Stimulated activated naive CD8-positive, alpha-beta T cell treated with anti-CD3 and anti-CD28 coated beads, Interleukin-15, amount 100 ng/mL, for 72 hours (primary cell): ENCODE measurements at regions not wholly inside any gene's neighbourhood (a gene's known extent, or its start where the extent isn't known, plus 50 kb on each side); places are given as distances from the start of the nearest gene placed in this dataset.
"Not testable (repeated sequence)": the region's sequence is repeated elsewhere in the genome, so short reads cannot be mapped to it uniquely, and the experiment has no call there.

Source experiments
- ATAC-seq: fragments of 150-1000 bp; cut with Tn5 transposase; 2 replicates; pipeline ENCODE4 v1.10.0; 2021; ENCODE audit warnings: mild to moderate bottlenecking, moderate library complexity
- DNase-seq, 2 donors: peaks; one replicate each; pipeline ENCODE4 v3.0.0; 2021 to 2022
- H3K27ac Mint-ChIP-seq, 2 donors: one replicate each; pipeline ENCODE4 v1.8.0; 2022; ENCODE audit warnings: mild to moderate bottlenecking in 2 of 2, mixed read lengths in 2 of 2, moderate library complexity in 2 of 2
- H3K27me3 Mint-ChIP-seq: one replicate; pipeline ENCODE4 v1.8.0; 2022; ENCODE audit warnings: mixed read lengths
- H3K4me1 Mint-ChIP-seq: one replicate; pipeline ENCODE4 v1.8.0; 2022; ENCODE audit warnings: mild to moderate bottlenecking, mixed read lengths
- H3K4me3 Mint-ChIP-seq, 2 donors: one replicate each; pipeline ENCODE4 v1.8.0; 2022; ENCODE audit warnings: mild to moderate bottlenecking in 2 of 2, mixed read lengths in 2 of 2, moderate library complexity in 1 of 2
- H3K9me3 Mint-ChIP-seq, 2 donors: one replicate each; pipeline ENCODE4 v1.8.0; 2022; ENCODE audit warnings: mixed read lengths in 2 of 2

DNA sequence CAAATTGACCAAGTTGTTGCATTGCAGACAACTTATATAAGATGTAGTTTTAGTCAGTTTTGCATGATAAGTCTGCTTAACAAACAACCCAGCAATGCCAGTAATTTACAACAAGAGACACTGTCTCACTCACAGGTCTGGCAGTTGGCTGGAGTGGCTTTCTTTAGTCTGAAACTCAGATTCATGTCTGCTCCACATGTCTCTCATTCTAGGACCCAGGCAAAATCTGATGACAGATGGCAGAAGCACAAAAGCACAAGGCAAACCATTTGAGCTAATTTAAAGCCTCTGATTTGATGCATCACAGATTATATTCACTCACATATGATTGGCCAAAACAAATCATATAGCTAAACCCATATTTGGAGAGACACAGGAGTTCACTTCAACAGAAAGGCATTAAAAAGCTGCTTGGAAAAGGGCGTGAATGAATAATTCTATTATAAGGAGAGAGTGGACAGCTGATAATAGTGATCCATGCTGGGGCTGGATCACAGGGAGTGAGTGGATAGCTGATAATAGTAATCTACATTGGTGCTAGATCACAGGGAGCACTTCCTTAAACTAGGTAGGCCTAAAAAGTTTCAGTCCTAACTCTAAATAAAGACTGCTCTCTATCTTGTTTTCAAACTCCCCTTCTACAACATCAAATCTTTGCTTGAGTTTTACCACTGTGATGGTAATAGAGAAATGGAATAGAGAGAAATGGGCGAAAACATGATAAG is 593.2 kb upstream of the ZNF804A start:
- no peak for ATAC-seq
- H3K4me1 Mint-ChIP-seq: no peaks in the 10 kb centered on the region

DNA sequence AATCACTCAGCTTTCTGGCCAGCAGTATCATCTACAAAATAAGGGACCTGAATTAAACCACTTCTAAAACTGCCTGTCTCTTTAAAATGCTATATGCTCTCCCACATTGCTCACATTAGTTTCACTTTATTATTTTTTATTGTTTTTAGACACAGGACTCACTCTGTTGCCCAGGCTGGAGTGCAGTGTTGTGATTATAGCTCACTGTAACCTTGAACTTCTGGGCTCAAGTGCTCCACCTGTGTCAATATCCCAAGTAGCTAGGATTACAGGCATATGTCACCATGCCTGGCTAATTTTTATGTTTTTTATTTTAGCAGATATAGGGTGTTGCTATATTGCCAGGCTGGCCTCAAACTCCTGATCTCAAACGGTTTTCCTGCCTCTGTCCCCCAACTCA is 591.3 kb upstream of the ZNF804A start:
- ATAC-seq (no peak), DNase-seq (no peak)
- no peaks in the 10 kb centered on the region for H3K9me3 Mint-ChIP-seq
- H3K4me3 Mint-ChIP-seq: no peak overlapping the region
- no peak overlapping the region for H3K27ac Mint-ChIP-seq
- H3K27me3 Mint-ChIP-seq: no peaks in the 10 kb centered on the region
- H3K4me1 Mint-ChIP-seq: no peaks in the 10 kb centered on the region

More for the DNA sequence above, 593.2 kb upstream of the ZNF804A start:
- DNase-seq: no peak
- H3K9me3 Mint-ChIP-seq: no peaks in the 10 kb centered on the region
- no peaks in the 10 kb centered on the region for H3K27me3 Mint-ChIP-seq
- no peak overlapping the region for H3K27ac Mint-ChIP-seq
- no peak overlapping the region for H3K4me3 Mint-ChIP-seq

DNA sequence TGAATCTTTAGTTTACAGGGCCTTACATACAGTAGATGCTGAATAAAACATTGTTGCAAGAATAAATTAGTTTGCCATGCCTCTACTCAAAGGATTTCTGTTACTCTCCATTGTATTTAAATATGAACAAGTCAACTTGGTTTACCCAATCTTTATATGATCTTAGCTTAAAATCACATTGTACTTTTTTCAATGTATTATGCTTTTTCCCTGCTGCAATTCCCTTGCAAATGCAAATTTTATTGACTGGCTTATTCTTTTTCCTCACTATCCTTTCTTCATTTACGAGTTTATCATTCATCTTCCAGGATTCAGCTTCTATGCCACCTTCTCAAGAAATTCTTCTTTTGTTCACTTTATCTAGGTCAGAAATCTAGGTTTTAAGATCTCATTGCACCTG is 571.4 kb upstream of the ZNF804A start:
- Mint-ChIP-seq H3K4me1 (no peaks in the 10 kb centered on the region), H3K27ac (no peak overlapping the region), H3K9me3 (peaks cover 6 to 11% of the 10 kb centered on the region in 2 donors), H3K27me3 (no peaks in the 10 kb centered on the region), H3K4me3 (no peak overlapping the region)
- no peak for DNase-seq
- no peak for ATAC-seq

DNA sequence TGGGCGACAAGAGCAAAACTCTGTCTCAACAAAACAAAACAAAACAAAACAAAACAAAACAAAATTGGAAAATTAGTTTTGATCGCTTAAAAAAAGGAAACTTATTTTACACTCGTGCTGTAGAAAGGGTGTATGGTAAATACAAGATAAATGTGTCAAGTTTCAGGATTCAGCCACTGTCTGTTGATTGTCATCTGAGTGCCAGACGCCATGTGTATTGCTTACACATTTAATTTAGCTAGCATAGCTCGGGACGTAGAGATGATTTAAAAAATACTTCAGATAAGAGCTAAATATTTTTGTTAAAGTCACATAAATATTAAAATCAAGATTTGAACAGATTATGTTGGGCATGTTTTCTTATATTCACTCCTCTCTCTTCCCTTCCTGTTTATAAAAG is 568.1 kb upstream of the ZNF804A start:
- DNase-seq: no peak
- ATAC-seq: no peak
- H3K4me1 Mint-ChIP-seq: no peaks in the 10 kb centered on the region
- no peaks in the 10 kb centered on the region for H3K27me3 Mint-ChIP-seq
- no peak overlapping the region for H3K4me3 Mint-ChIP-seq
- peaks cover 0 to 1% of the 10 kb centered on the region in 2 donors for H3K9me3 Mint-ChIP-seq
- no peak overlapping the region for H3K27ac Mint-ChIP-seq

DNA sequence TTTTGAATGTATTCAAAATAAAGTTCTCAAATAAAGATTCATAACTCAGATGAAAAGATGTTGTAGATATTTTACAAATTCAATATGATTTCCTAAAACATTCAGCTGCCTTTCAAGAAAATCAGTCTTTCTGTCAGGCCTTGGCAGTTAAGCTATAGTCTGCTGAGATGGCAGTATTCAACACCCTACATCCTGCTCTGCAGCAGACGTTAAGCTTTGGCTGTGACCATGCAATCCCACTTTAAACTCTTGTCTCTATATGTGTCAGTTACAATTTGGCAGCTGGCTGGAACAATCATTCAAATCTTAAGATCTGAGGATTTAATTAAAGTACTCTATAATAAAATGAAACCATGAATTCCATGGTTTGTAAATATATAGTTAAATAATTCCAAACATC is 567.3 kb upstream of the ZNF804A start:
- no peak overlapping the region for H3K4me3 Mint-ChIP-seq

DNA sequence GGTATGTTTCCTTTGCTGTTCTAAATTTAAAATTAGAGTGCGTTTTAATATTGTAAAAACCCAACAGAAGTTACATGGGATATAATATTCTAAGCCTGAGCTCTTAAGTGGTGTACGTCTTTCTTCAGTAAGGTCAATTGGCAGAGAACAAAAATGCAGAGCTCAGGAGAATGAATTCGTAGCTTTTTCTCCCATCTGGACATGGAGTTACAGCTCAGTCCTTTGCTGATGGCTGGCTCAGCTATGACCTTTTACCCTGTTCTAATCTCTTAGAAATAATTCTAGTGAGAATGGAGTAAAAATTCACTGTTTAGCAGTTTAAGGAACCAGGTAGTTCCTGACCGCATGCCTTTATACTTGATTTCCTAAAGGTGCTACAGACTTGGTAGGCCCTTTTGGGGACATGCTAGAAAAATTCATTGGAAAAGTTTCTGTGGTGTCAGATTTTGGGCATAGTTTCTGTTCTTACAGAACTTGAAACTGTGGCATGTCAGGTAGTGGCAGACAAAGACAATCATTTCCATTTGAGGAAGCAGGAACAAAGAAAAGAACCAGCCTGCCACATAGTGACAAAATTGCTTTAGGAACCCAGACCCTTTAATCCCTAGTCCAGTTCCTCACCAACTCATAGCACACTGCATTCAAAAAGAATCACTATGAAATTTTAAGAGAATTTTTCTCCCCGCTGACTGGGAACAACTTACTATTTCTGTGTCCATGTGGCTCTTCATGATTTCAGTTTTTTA is 566.8 kb upstream of the ZNF804A start:
- no peaks in the 10 kb centered on the region for H3K27me3 Mint-ChIP-seq
- no peak overlapping the region for H3K4me3 Mint-ChIP-seq
- DNase-seq: no peak
- no peak overlapping the region for H3K27ac Mint-ChIP-seq
- ATAC-seq: no peak
- H3K4me1 Mint-ChIP-seq: no peaks in the 10 kb centered on the region
- no peaks in the 10 kb centered on the region for H3K9me3 Mint-ChIP-seq

More for the DNA sequence above, 567.3 kb upstream of the ZNF804A start:
- DNase-seq (no peak), ATAC-seq (no peak)
- no peaks in the 10 kb centered on the region for H3K27me3 Mint-ChIP-seq
- H3K27ac Mint-ChIP-seq: no peak overlapping the region
- H3K9me3 Mint-ChIP-seq: no peaks in the 10 kb centered on the region
- no peaks in the 10 kb centered on the region for H3K4me1 Mint-ChIP-seq

DNA sequence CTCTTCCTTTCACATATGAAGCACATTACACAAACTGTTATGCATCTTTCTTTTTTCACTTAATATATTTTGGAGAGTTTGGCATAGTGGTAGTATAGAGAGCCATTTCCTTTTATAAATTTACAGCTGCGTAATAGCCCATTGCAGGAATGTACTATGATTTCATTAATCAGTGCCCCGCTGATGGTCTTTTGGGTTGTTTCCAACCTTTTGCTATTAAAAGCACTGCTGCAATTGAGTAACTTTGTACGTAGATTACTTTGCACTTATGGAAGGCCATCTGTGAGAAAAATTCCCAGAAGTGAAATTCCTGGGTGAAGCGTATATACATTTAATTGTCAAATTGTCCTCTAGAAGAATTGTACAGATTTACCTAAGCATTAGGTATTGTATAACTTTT is 565.3 kb upstream of the ZNF804A start:
- no peak for ATAC-seq
- no peaks in the 10 kb centered on the region for H3K9me3 Mint-ChIP-seq

DNA sequence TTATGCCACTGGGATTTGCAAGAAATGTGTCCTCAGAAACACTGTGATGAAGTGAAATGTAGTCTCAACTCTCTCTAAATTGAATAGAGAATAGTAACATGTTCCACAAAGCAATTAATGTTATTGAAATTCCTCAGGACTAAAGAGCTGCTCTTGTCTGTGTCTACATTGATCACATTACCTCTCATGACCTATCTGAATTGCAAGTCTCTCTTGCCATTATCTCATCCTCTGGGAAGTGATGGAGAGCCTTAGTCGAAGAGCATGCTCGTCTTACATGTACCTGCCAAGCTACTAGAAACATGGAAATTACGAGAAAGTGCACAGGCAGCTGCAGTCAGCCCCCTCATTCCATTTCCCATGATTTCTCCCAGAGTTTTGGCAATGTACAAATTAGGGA is 561.1 kb upstream of the ZNF804A start:
- H3K4me3 Mint-ChIP-seq: no peak overlapping the region
- H3K9me3 Mint-ChIP-seq: no peaks in the 10 kb centered on the region
- no peak overlapping the region for H3K27ac Mint-ChIP-seq
- no peak for DNase-seq
- H3K4me1 Mint-ChIP-seq: no peaks in the 10 kb centered on the region
- H3K27me3 Mint-ChIP-seq: no peaks in the 10 kb centered on the region
- no peak for ATAC-seq

More for the DNA sequence above, 565.3 kb upstream of the ZNF804A start:
- no peak overlapping the region for H3K4me3 Mint-ChIP-seq
- no peaks in the 10 kb centered on the region for H3K27me3 Mint-ChIP-seq
- H3K4me1 Mint-ChIP-seq: no peaks in the 10 kb centered on the region
- DNase-seq: no peak
- no peak overlapping the region for H3K27ac Mint-ChIP-seq

DNA sequence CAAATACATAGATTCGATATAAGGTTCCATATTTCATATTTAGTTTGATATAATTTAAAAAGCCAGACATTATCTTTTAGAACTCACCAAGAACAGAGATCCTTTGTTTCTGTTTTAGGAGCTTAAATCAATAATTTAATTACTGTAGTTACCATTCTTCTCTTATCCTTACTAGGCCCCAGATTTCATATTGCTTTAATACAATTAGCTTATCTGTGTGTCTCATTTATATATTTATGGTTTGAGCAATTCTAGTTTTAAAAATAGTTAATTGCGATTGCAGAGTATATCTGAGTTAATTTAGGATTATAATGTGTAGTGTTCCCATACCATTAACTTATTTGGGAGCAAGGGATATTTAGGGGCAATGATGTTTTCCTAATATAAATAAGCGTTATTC is 558.8 kb upstream of the ZNF804A start:
- no peaks in the 10 kb centered on the region for H3K27me3 Mint-ChIP-seq
- H3K4me3 Mint-ChIP-seq: no peak overlapping the region
- no peaks in the 10 kb centered on the region for H3K4me1 Mint-ChIP-seq
- no peaks in the 10 kb centered on the region for H3K9me3 Mint-ChIP-seq
- DNase-seq (no peak), ATAC-seq (no peak)
- H3K27ac Mint-ChIP-seq: no peak overlapping the region

DNA sequence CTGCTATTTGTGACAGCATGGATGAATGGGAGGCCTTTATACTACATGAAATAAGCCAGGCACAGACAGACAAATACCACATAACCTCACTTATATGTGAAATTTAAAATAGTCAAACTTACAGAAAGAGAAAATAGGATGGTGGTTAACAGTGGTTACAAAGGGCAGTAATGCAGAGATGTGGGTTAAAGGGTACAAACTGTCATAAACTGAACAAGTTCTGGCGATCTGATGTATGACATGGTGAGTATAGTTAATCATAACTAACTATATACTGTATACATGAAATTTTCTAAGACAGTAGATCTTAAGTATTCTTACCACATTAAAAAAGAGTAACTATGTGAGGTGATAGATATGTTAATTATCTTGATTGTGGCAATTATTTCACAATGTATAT is 558.1 kb upstream of the ZNF804A start:
- H3K4me3 Mint-ChIP-seq: no peak overlapping the region
- H3K9me3 Mint-ChIP-seq: no peaks in the 10 kb centered on the region
- no peaks in the 10 kb centered on the region for H3K4me1 Mint-ChIP-seq
- H3K27ac Mint-ChIP-seq: no peak overlapping the region
- ATAC-seq (no peak), DNase-seq (no peak)
- no peaks in the 10 kb centered on the region for H3K27me3 Mint-ChIP-seq

DNA sequence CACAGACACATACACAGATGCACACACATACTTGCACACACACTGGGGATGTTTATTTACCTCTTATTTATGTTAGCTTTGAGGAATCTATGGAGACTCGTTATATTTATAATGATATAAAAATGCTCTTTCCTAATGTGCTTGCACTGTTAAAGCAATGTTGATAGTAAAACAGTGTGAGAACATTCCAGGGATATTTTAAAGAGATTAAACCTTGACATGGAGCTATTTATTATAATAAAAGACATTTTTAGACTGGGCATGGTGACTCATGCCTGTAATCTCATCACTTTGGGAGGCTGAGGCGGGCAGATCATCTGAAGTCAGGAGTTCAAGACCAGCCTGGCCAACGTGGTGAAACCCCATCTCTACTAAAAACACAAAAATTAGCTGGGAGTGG is 557.3 kb upstream of the ZNF804A start:
- Mint-ChIP-seq H3K4me3 (no peak overlapping the region), H3K27me3 (no peaks in the 10 kb centered on the region), H3K4me1 (no peaks in the 10 kb centered on the region), H3K9me3 (no peaks in the 10 kb centered on the region), H3K27ac (no peak overlapping the region)
- ATAC-seq (no peak), DNase-seq (no peak)

DNA sequence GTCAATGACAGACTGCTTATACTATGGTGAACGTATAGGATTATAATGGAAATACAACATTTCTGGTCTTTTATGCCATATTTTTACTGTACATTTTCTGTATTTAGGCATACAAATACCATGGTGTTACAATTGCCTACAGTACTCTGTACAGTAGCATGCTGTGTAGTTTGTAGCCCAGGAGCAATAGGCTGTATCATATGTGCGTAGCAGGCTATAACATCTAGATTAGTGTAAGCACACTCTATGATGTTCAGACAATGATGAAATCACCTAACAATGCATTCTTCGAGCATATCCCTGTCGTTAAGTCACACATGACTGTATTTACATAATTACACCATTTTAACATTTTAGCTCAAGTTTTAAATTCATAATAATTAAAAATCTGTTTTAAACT is 556.6 kb upstream of the ZNF804A start:
- Mint-ChIP-seq H3K9me3 (no peaks in the 10 kb centered on the region), H3K27ac (no peak overlapping the region), H3K4me1 (no peaks in the 10 kb centered on the region), H3K4me3 (no peak overlapping the region), H3K27me3 (no peaks in the 10 kb centered on the region)
- ATAC-seq (no peak), DNase-seq (no peak)

DNA sequence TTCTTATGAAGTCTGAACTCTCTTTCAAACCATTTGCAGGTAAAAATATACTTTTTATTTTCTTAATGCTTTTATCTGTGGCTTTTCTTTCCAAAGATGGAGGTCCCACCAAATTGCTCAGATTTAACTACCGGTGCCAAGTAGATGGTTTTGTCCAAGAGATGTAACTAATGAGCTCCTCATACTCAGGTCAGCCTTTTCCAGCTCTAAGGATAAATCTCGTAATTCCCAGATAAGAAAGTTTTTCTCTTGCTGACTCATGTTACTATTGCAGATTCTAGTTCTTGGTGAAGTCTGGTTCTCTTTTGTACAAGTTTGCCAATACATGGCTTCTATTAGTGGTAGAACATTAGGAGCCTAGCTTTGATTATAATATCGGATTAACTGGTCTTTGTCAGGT is 550.8 kb upstream of the ZNF804A start:
- Mint-ChIP-seq H3K9me3 (peaks cover 0 to 5% of the 10 kb centered on the region in 2 donors), H3K4me1 (no peaks in the 10 kb centered on the region), H3K27ac (no peak overlapping the region), H3K4me3 (no peak overlapping the region), H3K27me3 (no peaks in the 10 kb centered on the region)
- ATAC-seq: no peak
- no peak for DNase-seq

DNA sequence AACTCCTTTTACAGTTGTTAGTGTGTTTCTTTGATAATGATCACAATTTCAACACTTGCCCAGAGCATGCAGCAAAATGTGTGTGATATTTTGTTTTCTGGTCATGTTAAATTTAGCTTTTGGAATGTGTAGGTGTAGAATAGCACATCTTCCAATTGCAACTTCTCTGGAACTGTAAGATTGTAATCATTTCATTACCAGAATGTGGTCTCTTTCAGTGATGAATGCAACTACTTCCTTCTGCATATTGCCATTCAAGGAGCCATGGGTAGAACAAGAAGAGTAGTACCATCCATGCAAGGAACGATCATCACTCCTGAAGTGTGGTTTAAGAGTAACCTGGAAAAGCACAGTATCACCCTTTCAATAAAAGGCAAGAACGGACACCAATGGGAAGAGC is 548.8 kb upstream of the ZNF804A start:
- no peaks in the 10 kb centered on the region for H3K4me1 Mint-ChIP-seq
- no peak for ATAC-seq
- H3K4me3 Mint-ChIP-seq: no peak overlapping the region
- no peaks in the 10 kb centered on the region for H3K27me3 Mint-ChIP-seq
- no peak overlapping the region for H3K27ac Mint-ChIP-seq
- H3K9me3 Mint-ChIP-seq: peaks cover 0 to 5% of the 10 kb centered on the region in 2 donors
- DNase-seq: no peak

DNA sequence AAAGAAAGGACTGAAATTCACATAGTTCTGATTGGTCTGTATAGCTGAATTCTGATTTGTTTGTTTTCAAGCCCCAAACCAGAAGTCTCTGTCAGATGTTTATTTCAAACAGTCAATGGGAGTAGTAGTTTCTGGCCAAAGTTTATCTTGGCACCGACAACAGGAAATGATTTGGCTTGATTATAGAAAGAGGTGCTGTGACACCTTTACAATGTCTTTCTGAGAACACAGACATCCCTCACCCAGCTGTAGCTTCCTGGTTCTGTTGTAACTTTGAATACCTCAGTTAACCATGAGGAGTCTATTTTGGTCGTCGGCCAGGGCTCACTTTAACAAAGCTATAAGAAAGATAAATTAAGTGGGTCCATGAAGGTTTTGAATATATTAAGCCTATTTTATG is 545.0 kb upstream of the ZNF804A start:
- H3K27me3 Mint-ChIP-seq: no peaks in the 10 kb centered on the region
- H3K4me3 Mint-ChIP-seq: no peak overlapping the region
- DNase-seq: no peak
- no peak overlapping the region for H3K27ac Mint-ChIP-seq
- no peak for ATAC-seq
- peaks cover 0 to 5% of the 10 kb centered on the region in 2 donors for H3K9me3 Mint-ChIP-seq
- no peaks in the 10 kb centered on the region for H3K4me1 Mint-ChIP-seq

DNA sequence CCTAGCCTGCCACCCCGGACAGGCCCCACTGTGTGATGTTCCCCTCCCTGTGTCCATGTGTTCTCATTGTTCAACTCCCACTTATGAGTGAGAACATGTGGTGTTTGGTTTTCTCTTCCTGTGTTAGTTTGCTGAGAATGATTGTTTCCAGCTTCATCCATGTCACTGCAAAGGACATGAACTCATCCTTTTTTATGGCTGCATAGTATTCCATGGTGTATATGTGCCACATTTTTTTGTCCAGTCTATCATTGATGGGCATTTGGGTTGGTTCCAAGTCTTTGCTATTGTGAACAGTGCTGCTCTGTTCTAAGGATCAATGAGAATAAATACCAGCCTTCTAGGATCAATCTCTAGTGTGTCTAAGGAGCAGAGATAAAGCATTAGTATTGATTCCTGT is 543.9 kb upstream of the ZNF804A start:
- not testable (repeated sequence) for DNase-seq, H3K27me3 Mint-ChIP-seq, H3K4me1 Mint-ChIP-seq, H3K9me3 Mint-ChIP-seq, H3K4me3 Mint-ChIP-seq, H3K27ac Mint-ChIP-seq, ATAC-seq

DNA sequence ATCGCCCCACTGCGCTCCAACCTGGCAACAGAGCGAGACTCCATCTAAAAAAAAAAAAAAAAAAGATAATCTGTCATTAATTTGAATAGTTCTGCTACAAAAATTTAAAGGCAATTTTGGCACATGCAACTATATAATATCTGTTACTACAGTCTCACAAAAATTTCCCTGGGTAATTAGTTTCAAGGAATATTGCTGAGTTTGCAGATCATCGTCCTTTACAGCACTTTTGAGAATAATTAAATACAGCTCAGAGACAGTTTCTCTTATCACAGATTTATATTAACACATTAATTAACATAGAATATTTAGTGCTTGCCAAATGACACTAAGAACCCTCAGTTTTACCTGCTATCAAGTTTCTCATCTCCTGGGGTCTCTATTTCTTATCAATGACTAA is 540.4 kb upstream of the ZNF804A start:
- H3K4me3 Mint-ChIP-seq: no peak overlapping the region
- ATAC-seq (no peak), DNase-seq (no peak)
- H3K27me3 Mint-ChIP-seq: no peaks in the 10 kb centered on the region
- no peak overlapping the region for H3K27ac Mint-ChIP-seq
- H3K9me3 Mint-ChIP-seq: peaks cover 0 to 3% of the 10 kb centered on the region in 2 donors
- H3K4me1 Mint-ChIP-seq: no peaks in the 10 kb centered on the region
